ENCODE measurements at regions not wholly inside any gene's neighbourhood (a gene's known extent, or its start where the extent isn't known, plus 50 kb on each side); places are given as distances from the start of the nearest gene placed in this dataset.

DNA sequence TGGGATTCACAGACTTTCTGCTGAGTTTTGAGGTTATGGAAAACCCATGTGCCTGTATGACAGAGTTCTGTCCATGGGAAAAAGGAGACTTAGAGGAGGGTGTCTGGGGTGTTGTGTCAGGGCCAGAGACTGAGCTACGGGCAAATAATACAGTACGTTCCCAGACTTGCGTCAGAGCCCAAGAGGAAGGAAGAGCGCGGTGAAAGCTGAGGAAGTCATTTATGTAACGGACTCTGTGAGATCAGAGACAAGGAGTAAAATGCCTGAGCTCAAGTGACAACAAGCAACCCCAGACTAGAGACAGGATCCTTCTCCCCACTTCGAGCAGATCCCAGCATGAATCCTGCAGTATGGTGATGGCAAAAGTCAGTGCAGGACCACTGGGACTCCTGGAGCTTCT, 368.6 kb upstream of the MCTP2 start:
- TF ChIP-seq, protein P1, sequence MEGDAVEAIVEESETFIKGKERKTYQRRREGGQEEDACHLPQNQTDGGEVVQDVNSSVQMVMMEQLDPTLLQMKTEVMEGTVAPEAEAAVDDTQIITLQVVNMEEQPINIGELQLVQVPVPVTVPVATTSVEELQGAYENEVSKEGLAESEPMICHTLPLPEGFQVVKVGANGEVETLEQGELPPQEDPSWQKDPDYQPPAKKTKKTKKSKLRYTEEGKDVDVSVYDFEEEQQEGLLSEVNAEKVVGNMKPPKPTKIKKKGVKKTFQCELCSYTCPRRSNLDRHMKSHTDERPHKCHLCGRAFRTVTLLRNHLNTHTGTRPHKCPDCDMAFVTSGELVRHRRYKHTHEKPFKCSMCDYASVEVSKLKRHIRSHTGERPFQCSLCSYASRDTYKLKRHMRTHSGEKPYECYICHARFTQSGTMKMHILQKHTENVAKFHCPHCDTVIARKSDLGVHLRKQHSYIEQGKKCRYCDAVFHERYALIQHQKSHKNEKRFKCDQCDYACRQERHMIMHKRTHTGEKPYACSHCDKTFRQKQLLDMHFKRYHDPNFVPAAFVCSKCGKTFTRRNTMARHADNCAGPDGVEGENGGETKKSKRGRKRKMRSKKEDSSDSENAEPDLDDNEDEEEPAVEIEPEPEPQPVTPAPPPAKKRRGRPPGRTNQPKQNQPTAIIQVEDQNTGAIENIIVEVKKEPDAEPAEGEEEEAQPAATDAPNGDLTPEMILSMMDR (IDR thresholded peaks at IDR 0.05; ENCODE audit: borderline replicate concordance, extremely low read depth, low read length, poor library complexity, severe bottlenecking) = no peak
- no peak for TF ChIP-seq EZH2 (IDR thresholded peaks at IDR 0.05; ENCODE audit: borderline replicate concordance, low read depth, low read length, severe bottlenecking)
